ENCODE measurements at regions not wholly inside any gene's neighbourhood (a gene's known extent, or its start where the extent isn't known, plus 50 kb on each side); places are given as distances from the start of the nearest gene placed in this dataset.
"Not testable (repeated sequence)": the region's sequence is repeated elsewhere in the genome, so short reads cannot be mapped to it uniquely, and the experiment has no call there.

DNA sequence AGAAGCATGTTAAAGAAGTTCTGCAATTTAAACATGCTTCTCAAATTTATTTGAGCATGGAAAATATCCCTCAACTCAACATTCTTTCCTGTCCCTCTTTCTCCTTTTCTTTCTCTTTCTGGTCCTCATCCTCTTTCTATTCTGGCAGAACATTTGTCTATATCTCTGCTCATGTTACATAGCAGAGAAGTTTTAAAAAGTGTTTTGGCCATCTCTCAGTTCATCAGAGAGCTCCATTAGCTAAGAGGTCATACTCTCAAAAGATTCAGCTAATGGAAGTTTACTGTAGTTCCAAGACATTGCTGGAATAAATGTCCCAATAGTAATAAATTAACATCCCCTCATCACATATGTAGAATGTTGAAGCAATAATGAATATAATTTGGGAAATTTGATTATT lies 53.5 kb downstream of the XCL2 start:
- intact Hi-C loops (cut with DNase I), result no loop called here
- DNase-seq, result no peak

DNA sequence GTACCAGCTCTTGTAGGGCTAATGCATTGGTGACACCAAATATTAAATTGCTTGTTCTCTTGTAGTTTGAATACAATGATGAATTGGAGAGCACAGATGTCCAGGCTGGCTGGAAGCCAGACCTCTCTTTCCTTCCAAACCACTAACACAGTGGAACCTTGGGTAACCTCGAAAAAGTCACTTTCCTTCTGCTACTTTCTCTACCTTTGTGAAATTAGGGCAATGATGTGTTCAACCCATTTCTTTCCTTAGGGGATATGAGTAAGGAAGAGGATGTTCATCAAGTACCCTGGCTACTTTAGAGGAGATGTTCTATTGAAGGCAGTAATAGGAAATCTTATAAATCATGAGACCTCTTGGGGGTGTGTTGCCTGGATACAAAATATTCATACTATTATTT lies 55.7 kb downstream of the XCL2 start:
- intact Hi-C loops (cut with DNase I), result no loop called here
- DNase-seq, result peak in 4 of 42 donors; percentile 11 to 43 (median 19)

DNA sequence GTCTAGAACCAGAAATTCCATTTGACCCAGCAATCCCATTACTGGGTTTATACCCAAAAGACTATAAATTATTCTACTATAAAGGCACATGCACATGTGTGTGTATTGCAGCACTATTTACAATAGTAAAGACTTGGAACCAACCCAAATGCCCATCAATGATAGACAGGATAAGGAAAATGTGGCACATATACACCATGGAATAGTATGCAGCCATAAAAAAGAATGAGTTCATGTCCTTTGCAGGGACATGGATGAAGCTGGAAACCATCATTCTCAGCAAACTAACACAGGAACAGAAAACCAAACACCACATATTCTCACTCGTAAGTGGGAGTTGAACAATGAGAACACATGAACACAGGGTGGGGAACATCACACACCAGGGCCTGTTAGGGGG lies 57.0 kb downstream of the XCL2 start:
- intact Hi-C loops (cut with DNase I); DNase-seq: not testable (repeated sequence)

DNA sequence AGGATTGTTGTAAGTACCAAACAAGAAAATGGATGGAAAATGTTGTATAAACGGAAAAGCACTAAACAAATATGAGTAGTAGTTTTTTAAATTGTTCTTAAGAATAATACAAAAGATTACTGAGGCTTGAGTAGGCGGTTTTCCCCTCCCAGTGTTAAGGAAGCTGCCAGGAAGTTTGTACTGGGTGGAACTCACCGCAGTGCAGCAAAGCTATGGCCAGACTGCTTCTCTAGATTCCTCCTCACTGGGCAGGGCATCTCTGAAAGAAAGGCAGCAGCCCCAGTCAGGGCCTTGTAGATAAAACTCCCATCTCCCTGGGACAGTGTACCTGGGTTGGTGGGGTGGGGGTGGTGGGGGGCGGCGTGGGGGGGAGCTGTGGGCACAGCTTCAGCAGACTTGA lies 58.7 kb downstream of the XCL2 start:
- no peak for DNase-seq
- intact Hi-C loops (cut with DNase I), result no loop called here

DNA sequence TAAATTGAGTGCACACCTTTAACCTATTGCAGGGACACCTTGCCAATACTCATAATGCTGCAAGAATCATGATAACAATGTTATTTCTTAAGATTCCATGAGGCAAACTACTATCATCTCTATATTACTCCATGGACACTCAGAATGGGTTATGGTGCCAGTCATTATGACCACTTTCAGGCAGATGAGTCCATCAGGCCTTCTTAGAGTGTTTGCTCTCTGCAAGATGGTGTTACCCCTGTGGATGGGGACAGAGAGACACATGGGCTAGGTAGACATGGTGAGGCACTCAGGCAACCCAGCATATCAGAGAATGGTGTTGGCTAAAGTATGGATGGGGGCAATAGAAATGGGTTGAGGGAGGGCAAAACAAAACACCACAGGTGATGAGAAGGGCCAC lies 59.7 kb downstream of the XCL2 start:
- intact Hi-C loops (cut with DNase I), result no loop called here
- DNase-seq, result no peak

DNA sequence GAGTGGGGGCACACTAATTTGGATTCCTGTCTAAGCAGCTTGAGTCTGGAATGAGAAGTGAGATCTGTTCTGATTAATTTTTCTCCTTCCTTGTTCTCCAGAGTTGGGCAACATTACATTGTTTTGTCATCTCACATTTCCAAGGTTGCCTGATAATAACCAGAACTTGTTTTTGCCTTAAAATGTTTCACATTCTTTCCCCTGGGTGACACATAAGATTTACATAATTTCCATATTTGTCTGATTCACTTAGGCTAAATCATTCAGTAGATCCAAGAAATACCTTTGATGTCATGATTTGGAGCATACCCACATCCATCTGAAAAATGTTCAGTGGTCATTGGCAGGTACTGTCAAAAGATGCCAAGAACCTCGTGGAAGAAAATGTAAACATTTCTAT lies 60.3 kb downstream of the XCL2 start:
- intact Hi-C loops (cut with DNase I), result no loop called here
- no peak for DNase-seq

DNA sequence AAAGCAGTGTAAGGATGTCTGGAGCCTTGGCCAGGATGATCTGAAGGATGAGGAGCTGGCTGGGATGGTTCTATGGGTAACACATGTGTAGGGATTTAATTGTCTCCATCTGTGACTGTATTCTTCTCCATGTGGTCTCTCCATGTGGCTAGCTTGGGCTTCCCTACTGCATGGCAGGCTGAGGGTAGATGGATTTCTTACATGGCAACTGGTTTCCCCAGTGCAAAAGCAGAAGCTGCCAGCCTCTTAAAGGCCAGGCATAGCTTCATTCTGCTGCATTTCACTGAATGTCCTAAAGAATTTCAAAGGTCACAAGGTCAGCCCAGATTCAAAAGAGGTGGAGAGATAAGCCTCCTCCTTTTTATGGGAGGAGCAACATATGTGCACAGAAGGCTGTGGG lies 61.7 kb downstream of the XCL2 start:
- intact Hi-C loops (cut with DNase I), result no loop called here
- DNase-seq, result no peak

DNA sequence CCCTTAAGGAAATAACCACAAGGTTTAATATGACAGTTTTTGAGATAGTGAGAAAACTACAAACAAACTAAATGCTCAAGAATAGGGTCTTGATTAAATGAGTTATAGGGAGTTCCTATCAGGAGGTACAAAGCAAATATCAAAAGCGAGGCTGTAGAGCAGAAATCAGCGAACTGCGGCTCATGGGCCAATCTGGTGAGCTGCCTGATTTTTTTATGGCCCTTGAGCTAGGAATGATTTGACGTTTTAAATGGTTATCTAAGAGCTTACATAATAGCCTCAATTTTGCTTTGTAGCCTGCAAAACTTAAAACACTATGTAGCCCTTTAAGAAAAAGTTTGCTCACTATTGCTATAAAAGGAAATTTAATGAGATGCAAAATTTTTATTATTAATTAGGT lies 62.2 kb downstream of the XCL2 start:
- intact Hi-C loops (cut with DNase I), result no loop called here
- no peak for DNase-seq

DNA sequence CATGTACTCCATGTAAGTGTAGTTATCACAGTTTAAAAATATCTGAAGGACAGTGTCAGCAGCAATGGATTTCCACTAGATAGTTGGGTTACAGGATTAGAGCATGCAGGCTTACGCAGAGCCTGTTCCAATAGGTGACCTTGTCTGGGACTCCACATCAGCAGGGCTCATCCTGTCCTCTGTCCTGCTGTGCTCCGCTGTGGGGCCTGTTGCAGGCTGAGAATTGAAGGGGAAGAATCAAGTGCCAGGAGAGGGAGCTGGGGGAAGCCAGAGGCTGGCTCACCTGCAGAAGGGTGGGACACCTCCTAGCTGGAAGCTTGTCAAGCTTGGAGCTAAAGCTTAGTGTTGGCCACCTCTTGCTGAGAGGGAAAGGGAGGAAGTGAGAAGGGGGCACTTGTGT lies 62.8 kb downstream of the XCL2 start:
- intact Hi-C loops (cut with DNase I), result no loop called here
- no peak for DNase-seq

DNA sequence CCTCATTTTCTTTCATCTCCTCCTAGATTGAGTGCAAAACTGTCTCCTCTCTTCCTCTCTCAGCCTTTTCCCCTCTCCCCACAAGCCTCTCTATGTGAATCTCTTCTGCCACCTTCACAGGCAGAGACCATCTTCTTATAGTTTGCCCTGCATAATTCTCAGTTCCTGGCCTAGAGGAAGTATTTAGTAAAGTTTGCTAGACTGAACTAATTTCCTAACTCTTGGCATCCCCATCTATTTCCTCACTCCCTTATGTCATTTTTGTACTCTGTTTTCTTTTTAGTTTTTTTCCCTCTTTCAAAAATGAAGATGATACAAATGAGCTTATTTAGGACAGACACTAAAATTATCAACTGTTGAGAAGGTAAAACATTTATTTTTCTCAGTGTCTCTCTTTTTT lies 66.0 kb downstream of the XCL2 start:
- intact Hi-C loops (cut with DNase I), result no loop called here
- DNase-seq, result no peak

DNA sequence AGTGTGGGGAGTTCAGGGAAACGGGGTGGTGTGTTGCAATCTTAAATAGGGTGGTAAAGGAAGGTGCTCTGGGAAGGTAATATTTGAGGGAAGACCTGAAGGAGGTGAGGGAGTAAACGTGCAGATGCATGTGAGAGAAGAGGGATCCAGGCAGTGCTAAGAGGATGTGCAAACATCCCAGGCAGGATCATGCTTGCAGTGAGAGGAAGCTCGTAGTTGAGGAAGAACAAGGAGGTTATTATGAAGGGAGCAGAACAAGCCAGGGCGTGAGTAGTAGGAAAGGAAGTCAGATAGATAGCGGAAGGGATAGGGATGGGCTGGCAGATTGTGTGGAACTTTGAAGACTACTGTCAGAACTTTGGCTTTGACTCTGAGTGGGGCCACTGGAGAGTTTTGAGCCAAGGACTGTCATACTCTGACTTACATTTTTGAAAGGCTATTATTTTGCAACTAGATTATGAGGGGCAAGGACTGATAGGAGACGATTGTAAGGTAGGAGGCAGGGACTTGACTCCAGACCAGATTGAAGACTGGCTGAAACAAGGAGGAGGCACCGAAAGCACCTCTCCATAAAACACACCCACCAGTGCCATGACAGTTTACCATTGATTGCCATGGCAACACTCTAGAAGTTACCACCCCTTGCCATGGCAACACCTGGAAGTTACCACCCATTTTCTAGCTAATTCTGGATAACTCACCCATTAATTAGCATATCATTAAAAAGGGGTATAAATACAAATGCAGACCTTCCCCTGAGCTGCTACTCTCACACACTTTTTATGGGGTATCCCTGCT lies 67.0 kb downstream of the XCL2 start:
- intact Hi-C loops (cut with DNase I), result no loop called here
- no peak for DNase-seq

DNA sequence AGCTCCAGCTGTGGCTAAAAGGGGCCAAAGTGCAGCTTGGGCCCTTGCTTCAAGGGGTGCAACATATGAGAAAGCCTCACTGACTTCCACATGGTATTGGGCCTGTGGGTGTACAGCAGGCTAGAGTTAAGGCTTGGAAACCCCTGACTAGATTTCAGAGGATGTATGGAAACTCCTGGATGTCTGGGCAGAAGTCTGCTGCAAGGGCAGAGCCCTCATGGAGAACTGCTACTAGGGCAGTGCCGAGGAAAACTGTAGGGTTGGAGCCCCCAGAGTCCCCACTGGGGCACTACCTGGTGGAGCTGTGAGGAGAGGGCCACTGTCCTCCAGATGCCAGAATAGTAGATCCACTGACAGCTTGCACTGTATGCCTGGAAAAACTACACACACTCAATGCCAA lies 69.5 kb downstream of the XCL2 start:
- intact Hi-C loops (cut with DNase I), result no loop called here

DNA sequence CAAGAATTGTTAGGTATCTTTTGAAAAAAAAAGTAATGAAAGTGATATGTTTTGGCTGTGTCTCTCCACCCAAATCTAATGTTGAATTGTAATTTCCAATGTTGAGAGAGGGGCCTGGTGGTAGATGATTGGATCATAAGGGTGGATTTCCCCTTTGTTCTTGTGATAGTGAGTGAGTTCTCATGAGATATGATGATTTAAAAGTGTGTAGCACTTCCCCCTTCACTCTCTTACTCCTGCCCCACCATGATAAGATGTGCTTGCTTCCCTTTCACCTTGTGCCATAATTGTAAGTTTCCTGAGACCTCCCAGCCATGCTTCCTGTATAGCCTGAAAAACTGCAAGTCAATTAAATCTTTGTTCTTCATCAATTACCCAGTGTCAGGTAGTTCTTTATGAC lies 70.7 kb downstream of the XCL2 start:
- no peak for DNase-seq
- intact Hi-C loops (cut with DNase I), result no loop called here

More for the DNA sequence above, 69.5 kb downstream of the XCL2 start:
- DNase-seq, result no peak

DNA sequence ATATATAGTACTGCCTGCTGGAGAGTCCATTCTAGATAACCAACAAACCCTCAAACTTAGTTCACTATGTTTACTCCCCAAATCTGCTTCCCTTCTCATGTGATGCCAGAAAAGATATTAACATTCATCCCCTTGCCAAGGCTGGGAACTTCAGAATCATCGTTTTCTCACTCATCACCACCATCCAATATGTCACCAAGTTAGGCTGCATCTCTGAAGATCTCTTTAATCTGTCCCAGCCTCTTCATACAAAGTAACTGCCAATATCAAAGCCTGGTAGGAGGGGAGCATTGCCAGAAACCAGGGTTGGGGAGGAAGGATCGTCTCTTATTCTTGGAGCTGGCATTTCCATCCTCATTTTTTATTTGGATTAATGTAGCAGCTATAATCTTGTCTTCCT lies 71.6 kb downstream of the XCL2 start:
- DNase-seq, result no peak

DNA sequence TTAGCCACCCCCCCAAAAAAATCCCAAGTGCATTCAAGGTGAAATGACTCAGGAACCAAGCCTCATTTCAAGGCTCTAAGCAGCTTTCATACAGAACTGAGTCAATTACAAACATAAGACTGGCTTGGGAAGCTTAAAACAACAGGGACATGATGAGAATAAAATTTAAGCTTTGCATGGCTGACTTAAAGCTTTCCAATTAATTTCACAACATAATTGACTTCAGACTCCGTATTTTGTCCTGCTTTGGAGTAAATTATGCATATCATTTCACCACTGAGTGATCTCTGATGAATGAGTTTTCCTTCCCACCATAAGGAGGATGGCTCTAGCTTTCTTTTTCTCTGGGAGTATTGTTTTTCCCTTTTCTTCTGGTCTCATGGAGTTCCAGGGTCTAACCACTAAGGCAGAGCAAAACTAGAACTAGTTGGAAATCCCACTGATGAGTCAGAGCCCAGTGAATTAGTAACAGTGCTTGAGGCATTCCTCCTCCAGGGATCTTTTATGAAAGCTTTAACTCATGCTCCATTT lies 72.8 kb downstream of the XCL2 start:
- intact Hi-C loops (cut with DNase I), result no loop called here
- peak in 1 of 42 donors; percentile 10 for DNase-seq

More for the DNA sequence above, 71.6 kb downstream of the XCL2 start:
- intact Hi-C loops (cut with DNase I), result no loop called here

DNA sequence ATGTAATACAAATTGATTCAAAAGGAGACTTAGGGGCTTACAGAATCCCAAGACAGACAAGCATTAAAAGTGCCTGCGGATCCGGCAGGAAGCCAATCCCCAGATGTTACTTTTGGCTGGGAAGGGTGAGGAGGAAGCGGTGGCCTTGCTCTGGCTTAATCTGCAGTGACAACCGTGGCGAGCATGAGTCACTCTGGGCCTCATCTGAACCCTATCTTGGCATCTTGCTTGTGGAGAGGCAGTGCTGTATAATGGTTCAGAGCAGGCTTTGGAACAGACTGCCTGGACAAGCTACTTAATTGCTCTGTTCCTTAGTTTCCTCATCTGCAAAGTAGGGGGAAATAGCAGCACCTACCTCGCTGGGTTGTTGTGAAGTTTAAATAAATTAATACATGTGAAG lies 74.1 kb downstream of the XCL2 start:
- DNase-seq, result no peak
- intact Hi-C loops (cut with DNase I), result no loop called here

DNA sequence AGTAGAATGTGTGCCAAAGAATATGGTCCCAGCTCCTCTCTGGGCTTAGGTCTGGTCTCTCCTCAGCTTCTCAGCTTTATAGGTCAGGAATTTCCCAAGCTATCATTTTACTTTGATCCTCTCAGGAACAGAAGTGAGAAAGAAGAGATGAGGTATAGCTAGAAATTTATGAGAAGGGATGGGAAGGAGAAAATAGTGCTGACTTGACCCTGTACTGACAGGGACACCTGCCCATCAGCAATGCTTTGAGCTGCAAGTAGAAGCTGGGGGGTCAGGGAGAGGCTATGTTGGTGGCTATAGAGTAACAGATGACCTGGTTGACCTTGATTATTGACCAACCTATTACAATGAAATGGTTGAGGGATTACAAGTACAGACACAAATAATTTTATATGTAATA lies 75.0 kb downstream of the XCL2 start:
- DNase-seq, result no peak
- intact Hi-C loops (cut with DNase I), result no loop called here

DNA sequence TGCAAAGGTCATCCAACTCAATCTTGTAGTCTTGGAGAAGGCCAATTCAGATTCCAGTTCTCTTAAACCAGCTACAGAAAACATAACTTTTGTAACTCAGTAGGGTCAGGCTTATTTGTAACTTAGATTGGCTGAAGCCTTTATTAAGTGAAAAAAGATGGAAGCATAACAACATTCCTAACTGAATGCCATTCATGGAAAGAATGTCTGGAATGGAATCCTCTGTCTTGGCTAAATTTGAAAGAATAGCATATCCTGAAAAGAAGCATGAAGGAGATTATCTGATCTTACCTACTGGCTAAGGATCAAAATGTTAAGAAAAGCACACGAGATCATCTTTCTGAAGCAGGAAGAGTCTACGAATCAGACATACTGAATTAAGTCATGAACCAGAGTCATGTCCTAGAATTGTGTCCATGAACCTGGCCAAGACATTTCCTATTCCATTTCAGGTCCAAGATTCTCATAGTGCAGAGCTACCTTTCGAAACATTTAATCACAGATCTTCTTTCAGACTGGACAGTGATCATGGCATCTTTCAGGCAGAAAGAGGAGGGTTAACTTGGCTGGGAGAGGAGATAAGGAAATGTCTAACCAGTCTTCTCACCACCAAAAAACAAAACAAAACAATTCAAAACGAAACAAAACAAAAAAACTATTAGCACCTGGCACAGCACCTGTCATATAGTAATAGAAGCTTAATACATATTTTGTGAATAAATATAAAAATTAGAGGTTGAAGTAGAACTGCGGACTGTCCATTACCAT lies 75.6 kb downstream of the XCL2 start:
- intact Hi-C loops (cut with DNase I), result no loop called here
- DNase-seq, result no peak

DNA sequence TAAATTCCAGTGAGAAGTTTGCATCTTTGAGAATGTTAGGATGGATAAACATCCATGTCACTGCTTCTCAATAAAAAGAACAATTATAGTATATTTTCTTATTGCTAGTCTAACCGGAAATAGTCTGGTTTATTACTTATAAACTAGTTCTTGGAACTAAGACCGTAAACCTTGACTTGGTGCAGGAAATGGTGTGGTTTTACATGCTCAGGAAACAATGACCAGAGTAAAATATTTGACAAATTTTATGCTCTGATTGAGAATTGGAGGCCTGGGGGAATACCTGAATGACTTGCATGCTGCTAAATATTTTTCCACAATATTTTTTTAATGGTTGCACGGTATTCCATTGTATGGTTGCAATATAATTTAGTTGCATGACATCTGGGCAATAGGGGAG lies 76.3 kb downstream of the XCL2 start:
- intact Hi-C loops (cut with DNase I), result no loop called here
- DNase-seq, result no peak

DNA sequence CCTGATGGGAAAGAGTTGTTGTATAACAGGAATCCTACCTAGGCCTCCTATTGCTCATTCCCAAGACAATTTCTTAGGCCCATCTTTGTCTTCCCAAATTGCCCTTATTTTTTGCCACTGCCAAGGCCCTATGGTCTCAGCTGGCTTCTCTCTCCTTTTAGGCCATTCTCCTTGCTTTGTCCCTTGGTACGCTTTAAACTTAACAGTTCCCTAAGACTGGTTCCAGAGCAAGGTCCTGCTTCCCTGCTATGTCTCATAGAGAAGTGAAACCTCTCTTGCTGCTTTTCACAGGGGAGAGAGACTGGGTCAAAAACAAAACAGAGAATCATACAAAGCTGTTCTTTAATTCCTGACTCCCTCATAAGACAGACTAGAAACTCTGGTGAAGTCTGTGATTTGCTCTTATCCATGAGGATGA lies 77.1 kb downstream of the XCL2 start:
- intact Hi-C loops (cut with DNase I), result no loop called here
- DNase-seq, result peak in 1 of 42 donors; percentile 7
